ENCODE measurements at regions not wholly inside any gene's neighbourhood (a gene's known extent, or its start where the extent isn't known, plus 50 kb on each side); places are given as distances from the start of the nearest gene placed in this dataset.

- TF ChIP-seq GATA2 (IDR thresholded peaks at IDR 0.05; ENCODE audit: low read depth, low read length), result no peak
- no peak for TF ChIP-seq GATA3 (IDR thresholded peaks at IDR 0.05; ENCODE audit: low read depth, low read length)
Observed at GRCh38 chr19:30670562-30671366, 298.6 kb downstream of the ZNF536 start.
